ENCODE measurements at regions not wholly inside any gene's neighbourhood (a gene's known extent, or its start where the extent isn't known, plus 50 kb on each side); places are given as distances from the start of the nearest gene placed in this dataset.

DNA sequence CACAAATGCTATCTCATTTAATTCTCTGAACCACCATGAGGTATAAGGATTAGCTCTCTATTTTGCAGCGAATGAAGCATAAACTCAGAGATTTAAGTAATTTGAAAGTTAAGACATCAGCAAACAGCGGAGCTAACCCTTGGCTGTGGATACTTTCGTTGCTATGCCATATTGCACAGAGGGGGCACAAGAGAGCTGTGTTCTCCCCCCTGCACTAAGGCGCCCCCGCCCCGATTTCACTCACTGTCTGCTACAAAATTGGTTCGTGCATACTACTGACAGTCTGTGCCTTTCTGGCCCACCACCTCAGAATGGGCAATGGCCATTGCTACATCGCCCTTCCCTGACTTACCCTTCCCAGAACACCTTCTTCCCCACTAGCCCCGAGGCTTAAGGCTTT, 105.7 kb upstream of the OBI1 start:
- Mint-ChIP-seq H3K27me3 (ENCODE audit: low read depth in 3 of 3) (peaks cover 2 to 7% (median 3%) of the 10 kb centered on the region in 3 donors), H3K27ac (no peak overlapping the region), H3K4me1 (no peaks in the 10 kb centered on the region), H3K4me3 (no peak overlapping the region), H3K9me3 (peaks cover 0 to 3% (median 0%) of the 10 kb centered on the region in 7 donors), H3K36me3 (no peaks in the 10 kb centered on the region)
- Histone ChIP-seq H2AFZ (ENCODE audit: insufficient read depth, low read depth, low read length, poor library complexity, severe bottlenecking) (no peak overlapping the region), H3K79me2 (ENCODE audit: insufficient read depth, low read length) (no peaks in the 10 kb centered on the region), H3K4me3 (replicated peaks in 1 of 3; ENCODE audit: low read depth in 2 of 3, low read length in 3 of 3) (no peak overlapping the region), H3K4me1 (ENCODE audit: control insufficient read depth in 1 of 2, insufficient read depth in 2 of 2, low read length in 2 of 2) (no peaks in the 10 kb centered on the region), H3K9ac (ENCODE audit: insufficient read depth, low read length, poor library complexity, severe bottlenecking) (no peak overlapping the region), H3K27me3 (ENCODE audit: control insufficient read depth in 2 of 2, insufficient read depth in 2 of 2, low read length in 2 of 2) (no peaks in the 10 kb centered on the region), H3K9me3 (replicated peaks in 1 of 2; ENCODE audit: control insufficient read depth in 1 of 2, insufficient read depth in 1 of 2, low read length in 2 of 2) (no peaks in the 10 kb centered on the region), H4K20me1 (ENCODE audit: insufficient read depth, low read length) (no peaks in the 10 kb centered on the region), H3K4me2 (replicated peaks; ENCODE audit: extremely low read depth, low read length, poor library complexity, severe bottlenecking) (no peak overlapping the region), H3K36me3 (replicated peaks in 1 of 2; ENCODE audit: control insufficient read depth in 1 of 2, insufficient read depth in 2 of 2, low read length in 2 of 2) (no peaks in the 10 kb centered on the region), H3K27ac (ENCODE audit: low read depth in 1 of 2, low read length in 2 of 2) (no peak overlapping the region)
- WGBS (ENCODE audit: insufficient coverage), result 85% methylated on average over 8 of the region's 9 CpGs
- TF ChIP-seq, protein P1, sequence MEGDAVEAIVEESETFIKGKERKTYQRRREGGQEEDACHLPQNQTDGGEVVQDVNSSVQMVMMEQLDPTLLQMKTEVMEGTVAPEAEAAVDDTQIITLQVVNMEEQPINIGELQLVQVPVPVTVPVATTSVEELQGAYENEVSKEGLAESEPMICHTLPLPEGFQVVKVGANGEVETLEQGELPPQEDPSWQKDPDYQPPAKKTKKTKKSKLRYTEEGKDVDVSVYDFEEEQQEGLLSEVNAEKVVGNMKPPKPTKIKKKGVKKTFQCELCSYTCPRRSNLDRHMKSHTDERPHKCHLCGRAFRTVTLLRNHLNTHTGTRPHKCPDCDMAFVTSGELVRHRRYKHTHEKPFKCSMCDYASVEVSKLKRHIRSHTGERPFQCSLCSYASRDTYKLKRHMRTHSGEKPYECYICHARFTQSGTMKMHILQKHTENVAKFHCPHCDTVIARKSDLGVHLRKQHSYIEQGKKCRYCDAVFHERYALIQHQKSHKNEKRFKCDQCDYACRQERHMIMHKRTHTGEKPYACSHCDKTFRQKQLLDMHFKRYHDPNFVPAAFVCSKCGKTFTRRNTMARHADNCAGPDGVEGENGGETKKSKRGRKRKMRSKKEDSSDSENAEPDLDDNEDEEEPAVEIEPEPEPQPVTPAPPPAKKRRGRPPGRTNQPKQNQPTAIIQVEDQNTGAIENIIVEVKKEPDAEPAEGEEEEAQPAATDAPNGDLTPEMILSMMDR (IDR thresholded peaks at IDR 0.05), result no peak
- intact Hi-C loops (cut with micrococcal nuclease), result no loop called here
- no peak for DNase-seq

DNA sequence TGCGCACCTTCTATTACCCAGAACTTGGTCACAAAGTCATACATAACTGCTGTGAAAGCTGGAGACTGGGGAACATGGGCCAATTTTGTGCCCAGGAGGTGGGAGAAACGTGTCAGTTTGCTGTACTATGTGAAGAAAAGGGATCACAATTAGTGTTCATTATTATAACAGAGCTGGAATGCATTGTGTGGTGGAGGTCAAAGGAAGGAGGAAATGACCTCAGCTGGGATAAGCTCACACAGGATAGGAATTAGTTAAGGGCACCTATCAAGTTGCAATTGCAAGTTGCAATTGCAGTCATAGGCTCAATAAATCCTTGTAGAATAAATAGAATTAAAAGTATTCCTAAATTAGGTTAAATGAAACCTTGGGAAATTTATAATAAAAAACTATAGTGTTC, 103.9 kb upstream of the OBI1 start:
- Mint-ChIP-seq H3K27me3 (ENCODE audit: low read depth in 3 of 3) (peaks cover 2 to 4% (median 3%) of the 10 kb centered on the region in 3 donors), H3K9me3 (peaks cover 0 to 3% (median 0%) of the 10 kb centered on the region in 7 donors), H3K36me3 (no peaks in the 10 kb centered on the region), H3K4me1 (no peaks in the 10 kb centered on the region), H3K27ac (no peak overlapping the region), H3K4me3 (no peak overlapping the region)
- TF ChIP-seq, protein P1 (IDR thresholded peaks at IDR 0.05), result no peak
- Histone ChIP-seq H3K4me2 (replicated peaks; ENCODE audit: extremely low read depth, low read length, poor library complexity, severe bottlenecking) (no peak overlapping the region), H3K27me3 (ENCODE audit: control insufficient read depth in 2 of 2, insufficient read depth in 2 of 2, low read length in 2 of 2) (no peaks in the 10 kb centered on the region), H3K9me3 (replicated peaks in 1 of 2; ENCODE audit: control insufficient read depth in 1 of 2, insufficient read depth in 1 of 2, low read length in 2 of 2) (no peaks in the 10 kb centered on the region), H3K4me1 (ENCODE audit: control insufficient read depth in 1 of 2, insufficient read depth in 2 of 2, low read length in 2 of 2) (no peaks in the 10 kb centered on the region), H3K79me2 (ENCODE audit: insufficient read depth, low read length) (no peaks in the 10 kb centered on the region), H3K9ac (ENCODE audit: insufficient read depth, low read length, poor library complexity, severe bottlenecking) (no peak overlapping the region), H3K36me3 (replicated peaks in 1 of 2; ENCODE audit: control insufficient read depth in 1 of 2, insufficient read depth in 2 of 2, low read length in 2 of 2) (no peaks in the 10 kb centered on the region), H3K27ac (ENCODE audit: low read depth in 1 of 2, low read length in 2 of 2) (no peak overlapping the region), H3K4me3 (replicated peaks in 1 of 3; ENCODE audit: low read depth in 2 of 3, low read length in 3 of 3) (no peak overlapping the region), H2AFZ (ENCODE audit: insufficient read depth, low read depth, low read length, poor library complexity, severe bottlenecking) (no peak overlapping the region), H4K20me1 (ENCODE audit: insufficient read depth, low read length) (no peaks in the 10 kb centered on the region)
- no peak for DNase-seq
- WGBS (ENCODE audit: insufficient coverage), result 82% methylated on average over 1 of the region's 2 CpGs
- intact Hi-C loops (cut with micrococcal nuclease), result no loop called here

All from CD14-positive monocyte (primary cell).